AG10803 (cell line): ENCODE measurements at regions not wholly inside any gene's neighbourhood (a gene's known extent, or its start where the extent isn't known, plus 50 kb on each side); places are given as distances from the start of the nearest gene placed in this dataset.
A peak's percentile ranks its signal among the peaks of the same experiment; 100 is the strongest.
"Not testable (repeated sequence)": the region's sequence is repeated elsewhere in the genome, so short reads cannot be mapped to it uniquely, and the experiment has no call there.

Source experiments
- DNase-seq: peaks from one replicate; pipeline ENCODE4 v3.0.0; 2010; ENCODE audit warnings: low read depth
- H3K4me3 ChIP-seq: 2 replicates; pipeline ENCODE4 v1.5.1; 2011; ENCODE audit warnings: mild to moderate bottlenecking, low read length, control low read depth
- CTCF ChIP-seq: conservative IDR thresholded peaks from 2 replicates; pipeline ENCODE4 v1.5.1; 2011; ENCODE audit warnings: mild to moderate bottlenecking, low read length, control low read depth, inconsistent platforms

- peak; percentile 42 for DNase-seq
- TF ChIP-seq CTCF = no peak
- no peak overlapping the region for H3K4me3 ChIP-seq
These were observed 68.2 kb downstream of the ATP23 start for GRCh38 chr12:58009405-58010195.

DNA sequence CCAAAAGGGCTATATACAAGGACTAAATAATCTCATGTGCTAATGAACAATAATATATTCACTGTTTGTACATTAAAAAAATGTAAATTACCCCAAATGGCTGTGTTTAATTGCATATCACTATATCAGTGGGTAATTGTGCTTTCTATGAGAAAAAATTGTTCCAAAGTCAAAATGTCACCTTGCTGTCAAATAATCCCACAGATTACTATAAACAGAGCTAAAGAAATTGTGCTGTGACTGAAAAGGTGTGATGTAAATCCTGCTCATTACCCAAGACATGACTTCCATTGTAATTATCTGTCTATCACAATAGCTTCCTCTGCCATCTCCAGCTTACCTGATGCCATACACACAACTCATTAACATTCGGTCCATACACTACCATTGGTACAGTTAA is 70.3 kb downstream of the ATP23 start:
- no peak overlapping the region for H3K4me3 ChIP-seq
- TF ChIP-seq CTCF = no peak
- DNase-seq = no peak

- H3K4me3 ChIP-seq, DNase-seq: not testable (repeated sequence)
These were observed 81.1 kb downstream of the ATP23 start for GRCh38 chr12:58022379-58023020.

DNA sequence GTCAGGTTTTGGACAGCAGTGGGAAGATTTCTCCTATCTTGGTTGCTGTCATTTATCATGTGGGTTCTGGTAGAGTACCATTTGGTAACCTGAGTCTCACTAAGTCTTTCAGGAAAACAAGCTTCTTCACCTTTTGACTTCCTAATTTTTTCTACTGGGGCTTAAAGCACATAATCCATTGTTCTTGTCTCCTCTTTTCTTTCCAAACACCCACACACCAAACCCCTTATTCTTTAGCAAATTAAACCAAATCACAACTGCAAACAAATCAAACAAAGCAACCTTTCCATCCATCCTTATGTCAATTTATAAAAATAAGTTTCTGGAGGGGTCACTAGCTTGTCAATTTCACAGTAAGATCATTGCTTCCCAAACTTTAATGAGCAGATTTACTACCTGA is 84.1 kb downstream of the ATP23 start:
- no peak for DNase-seq
- TF ChIP-seq CTCF = no peak
- no peak overlapping the region for H3K4me3 ChIP-seq

DNA sequence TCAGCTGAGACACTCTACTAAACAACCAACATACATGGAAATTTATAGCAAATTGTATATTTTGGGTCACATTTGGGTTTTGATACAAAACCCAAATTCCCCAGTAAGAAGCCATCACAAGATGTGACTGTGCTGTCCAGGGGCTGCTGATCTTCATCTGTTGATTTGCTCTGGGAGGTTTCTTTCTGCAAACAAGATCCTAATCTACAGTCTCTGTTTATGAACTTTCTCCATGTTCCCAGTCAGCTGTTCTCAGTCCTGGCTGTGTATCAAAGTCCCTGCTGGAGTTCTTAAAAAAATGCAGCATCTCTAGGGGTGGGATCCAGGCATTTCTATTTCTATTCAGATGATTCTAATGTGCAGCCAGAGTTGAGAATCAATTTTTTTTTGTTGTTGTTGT is 85.1 kb downstream of the ATP23 start:
- TF ChIP-seq CTCF = no peak
- H3K4me3 ChIP-seq = no peak overlapping the region
- no peak for DNase-seq

DNA sequence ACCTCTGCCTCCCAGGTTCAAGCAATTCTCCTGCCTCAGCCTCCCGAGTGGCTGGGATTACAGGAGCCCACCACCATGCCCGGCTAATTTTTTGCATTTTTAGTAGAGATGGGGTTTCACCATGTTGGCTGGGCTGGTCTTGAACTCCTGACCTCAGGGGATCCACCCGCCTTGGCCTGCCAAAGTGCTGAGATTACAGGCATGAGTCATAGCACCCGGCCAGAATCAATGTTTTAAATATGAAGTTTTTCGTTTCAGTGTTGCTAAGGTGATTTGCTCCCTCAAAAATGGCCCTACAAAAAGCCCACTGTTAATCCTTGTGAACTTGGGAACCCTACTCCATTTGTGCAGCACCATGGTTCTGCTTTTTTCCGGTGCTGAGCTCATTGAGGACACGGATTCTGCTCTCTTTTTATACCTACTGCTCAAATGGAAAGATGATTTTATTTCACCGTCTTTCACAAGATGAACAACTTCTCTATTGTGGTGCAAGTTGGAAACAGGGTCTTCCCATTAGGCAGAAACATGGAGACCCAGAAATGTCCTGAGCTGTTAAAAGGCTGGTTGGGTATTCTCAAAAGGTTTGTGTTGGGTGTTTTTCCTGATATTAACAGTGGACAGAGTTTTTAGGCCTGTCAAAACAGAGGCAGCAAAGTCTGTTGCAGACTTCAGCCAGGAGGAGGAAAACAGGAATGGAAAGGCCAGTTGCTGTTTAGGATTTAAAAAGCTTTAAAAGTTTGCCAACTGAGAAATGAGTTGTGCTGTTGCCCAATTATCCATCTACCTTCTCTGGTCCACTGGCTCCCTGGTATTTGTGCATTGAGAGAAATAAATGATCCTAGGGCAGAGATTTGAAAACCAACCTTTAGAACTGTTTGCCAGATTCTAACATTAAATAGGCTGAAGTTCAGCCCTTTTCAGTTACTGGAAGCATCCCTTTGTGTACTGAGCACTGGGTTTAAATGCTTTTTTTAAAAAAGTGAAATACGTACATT is 85.8 kb downstream of the ATP23 start:
- no peak overlapping the region for H3K4me3 ChIP-seq
- TF ChIP-seq CTCF = no peak
- no peak for DNase-seq

- TF ChIP-seq CTCF = no peak
- no peak overlapping the region for H3K4me3 ChIP-seq
- no peak for DNase-seq
These were observed 86.9 kb downstream of the ATP23 start for GRCh38 chr12:58028294-58028693.
